Endothelial cell of hepatic sinusoid (primary cell): ENCODE measurements at regions not wholly inside any gene's neighbourhood (a gene's known extent, or its start where the extent isn't known, plus 50 kb on each side); places are given as distances from the start of the nearest gene placed in this dataset.

ENCODE experiments used
- in situ Hi-C: cut with HindIII; loops from 2 replicates; pipeline ENCODE4 v1.10.0; 2017; ENCODE audit warnings: low sequenced_read_pairs

GRCh38 chr21:16532840-16533239 is 803.1 kb downstream of the USP25 start:
- in situ Hi-C loops = no loop called here

DNA sequence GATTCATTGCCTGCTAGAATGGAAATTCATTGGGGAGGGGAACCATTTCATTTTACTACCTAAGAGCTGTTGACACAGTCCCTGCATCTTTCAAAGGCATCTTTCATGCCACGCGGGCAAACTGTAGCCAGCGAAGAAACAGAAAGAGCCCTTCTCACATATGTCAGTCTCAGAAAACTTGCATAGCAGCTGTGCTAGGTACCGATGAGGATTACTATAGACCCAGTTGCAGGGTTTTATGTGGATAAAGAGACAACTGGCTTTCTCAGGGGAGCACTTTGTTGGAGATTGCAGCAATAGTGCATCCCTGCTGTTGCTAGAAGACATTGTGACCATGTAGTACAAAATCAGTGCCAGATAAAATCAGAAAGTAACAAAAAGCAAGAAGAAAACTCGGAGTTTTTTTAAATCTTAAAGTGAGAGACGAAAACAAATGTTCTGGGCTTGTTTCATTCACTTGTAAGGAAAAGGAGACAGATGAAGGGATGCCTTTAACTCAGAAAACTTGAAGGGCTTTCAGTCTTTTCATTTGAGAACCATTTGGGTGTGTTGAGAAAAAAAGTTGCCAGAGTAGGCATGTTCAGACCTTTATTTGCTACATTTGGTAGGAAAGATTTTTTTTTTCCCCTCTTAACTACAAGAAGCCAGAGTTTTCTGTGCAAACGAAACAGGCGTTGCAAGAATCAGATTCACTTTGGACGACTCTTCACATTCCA is 804.1 kb downstream of the USP25 start:
- in situ Hi-C loops = no loop called here

DNA sequence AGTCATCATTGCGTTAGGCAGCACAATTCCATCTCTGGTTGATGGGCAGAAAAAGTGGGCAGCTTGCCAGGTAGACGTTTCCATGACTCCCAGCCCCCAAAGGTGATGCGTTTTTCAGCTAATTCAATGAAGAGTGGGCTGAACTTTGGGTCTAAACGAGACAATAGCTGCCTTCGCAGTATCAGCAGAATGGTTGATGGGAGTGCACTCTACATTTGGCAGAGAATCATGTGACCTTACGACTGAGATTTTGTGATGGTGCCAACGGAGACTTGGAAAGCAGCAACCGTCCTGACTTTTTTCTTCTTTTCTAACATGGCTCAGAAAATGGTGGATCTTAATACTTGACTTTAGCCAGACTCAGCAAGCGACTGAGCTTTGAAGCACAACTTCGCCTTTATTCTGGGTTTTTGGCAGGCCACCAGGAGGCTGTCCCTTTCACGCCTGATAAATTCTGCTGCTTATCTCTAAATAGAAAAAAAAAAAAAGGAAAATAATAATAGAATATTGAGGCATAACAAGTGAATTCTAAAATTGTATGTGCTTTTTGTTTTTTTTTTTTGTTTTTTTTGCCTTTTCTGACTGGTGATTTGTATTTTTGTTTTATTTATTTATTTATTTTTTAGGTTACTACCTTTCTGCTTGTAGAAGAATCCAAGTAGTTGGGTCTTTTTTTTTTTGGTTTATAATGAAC is 804.8 kb downstream of the USP25 start:
- in situ Hi-C loops = loop anchor here (5.0 kb wide), 1 partner anchor 62 kb away; no protein-coding TSS in a partner anchor

DNA sequence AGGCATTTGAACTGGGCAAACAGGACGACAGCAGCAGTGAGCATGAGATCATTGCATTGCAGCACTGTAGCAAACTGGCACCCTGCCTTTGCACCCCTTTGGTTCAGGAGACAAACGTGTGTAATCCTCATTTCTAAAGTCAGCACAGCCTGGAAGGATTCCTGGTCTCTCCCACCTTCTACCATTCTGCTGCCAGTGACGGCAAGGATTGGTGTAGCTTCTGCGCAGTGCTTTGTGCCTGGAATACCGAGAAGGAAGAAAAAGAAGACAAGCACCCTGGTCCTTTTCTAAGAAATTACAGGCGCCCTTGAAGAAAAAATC is 805.3 kb downstream of the USP25 start:
- in situ Hi-C loops = loop anchor here (5.0 kb wide), 1 partner anchor 63 kb away; no protein-coding TSS in a partner anchor

DNA sequence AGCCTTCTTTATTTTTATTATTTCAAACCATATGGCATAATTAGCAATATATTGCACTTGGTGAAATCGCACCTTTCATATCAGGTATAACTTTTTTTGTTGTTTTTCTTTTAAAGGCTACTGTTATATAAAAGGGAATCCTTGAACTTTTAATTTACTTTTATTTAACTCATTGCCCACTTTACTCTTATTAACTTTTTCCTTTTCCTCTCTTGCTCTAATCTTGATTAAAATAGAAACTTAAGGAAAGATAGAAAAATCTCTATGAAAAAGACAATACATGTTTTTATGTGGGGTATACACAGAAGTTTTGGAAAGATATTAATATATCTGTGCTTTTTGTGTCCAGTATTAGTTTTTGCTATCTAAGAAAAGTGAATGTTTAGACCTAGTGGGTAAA is 805.8 kb downstream of the USP25 start:
- in situ Hi-C loops = loop anchor here (5.0 kb wide), 1 partner anchor 63 kb away; no protein-coding TSS in a partner anchor

DNA sequence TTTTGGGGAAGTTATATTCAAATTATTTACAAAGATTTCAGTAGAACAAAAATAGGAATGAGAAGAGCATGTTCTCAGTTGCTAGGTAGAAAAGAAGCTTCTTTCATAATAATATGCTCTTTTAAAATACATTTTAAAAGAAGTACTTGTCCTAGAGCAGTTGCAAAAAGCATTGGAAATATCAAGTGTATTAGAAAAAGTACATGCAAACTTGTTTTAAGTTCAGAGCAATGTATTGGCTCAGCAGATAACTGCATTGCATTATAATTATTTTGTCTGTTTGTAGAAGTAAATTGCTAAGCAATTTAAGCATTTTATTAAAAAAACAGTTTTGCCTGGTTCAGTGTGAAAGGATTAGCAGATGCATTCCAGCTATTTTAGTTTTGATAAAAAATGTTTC is 806.4 kb downstream of the USP25 start:
- in situ Hi-C loops = loop anchor here (5.0 kb wide), 1 partner anchor 64 kb away; no protein-coding TSS in a partner anchor

DNA sequence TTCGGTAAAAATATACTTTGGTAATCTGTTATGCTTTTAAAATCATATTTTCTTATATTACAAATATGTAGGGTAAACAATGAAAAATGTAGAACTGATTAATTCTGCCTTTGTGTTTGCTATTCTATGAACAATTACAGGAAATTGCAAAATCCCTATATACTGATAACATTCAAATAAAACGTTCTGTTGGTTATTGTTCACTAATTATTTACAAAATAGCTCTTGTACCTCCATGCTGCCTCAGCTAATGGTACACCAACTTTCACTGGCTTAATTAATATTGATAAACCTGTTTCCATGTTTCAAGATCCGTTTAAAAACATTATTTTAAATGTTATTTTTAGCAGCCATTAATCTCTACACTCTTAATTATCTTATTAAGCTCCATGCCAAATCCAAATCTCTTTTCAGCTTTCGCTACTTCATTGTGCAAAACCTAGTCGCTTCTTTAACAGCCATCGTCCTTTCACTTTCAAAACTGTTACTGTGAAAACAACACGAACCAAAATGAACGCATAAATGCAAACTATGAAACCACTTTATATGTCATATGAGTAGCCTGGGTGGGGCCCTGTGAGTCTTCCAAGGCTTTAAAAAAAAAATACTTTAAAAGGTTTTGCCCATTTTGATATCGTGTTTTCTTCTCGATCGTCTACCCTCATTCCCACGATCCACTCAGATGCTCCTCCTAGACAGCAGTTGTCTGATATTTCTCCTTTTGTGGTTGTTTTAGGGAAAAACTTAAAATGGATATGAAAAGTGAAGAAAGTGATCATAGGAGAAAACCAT is 807.1 kb downstream of the USP25 start:
- in situ Hi-C loops = loop anchor here (5.0 kb wide), 1 partner anchor 65 kb away; no protein-coding TSS in a partner anchor

GRCh38 chr21:16537501-16537900 is 807.7 kb downstream of the USP25 start:
- in situ Hi-C loops = loop anchor here (5.0 kb wide), 1 partner anchor 65 kb away; no protein-coding TSS in a partner anchor

DNA sequence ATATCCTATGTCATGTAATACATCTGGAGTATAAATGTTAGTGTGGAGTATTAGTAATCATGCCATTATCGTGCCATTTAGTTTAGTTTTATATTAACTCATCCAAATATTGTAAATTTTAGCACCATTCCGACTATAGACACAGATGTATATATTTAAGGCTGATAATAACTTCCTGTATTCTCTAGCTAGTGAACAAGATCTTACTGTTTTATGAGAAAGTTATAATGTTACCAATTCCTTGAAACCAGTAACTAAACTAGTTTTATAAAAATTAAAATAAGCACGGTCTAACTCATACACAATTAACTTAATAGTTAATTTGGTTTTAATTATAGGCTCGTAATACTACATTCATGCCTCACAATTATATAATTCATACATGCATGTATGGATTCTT is 808.6 kb downstream of the USP25 start:
- in situ Hi-C loops = loop anchor here (5.0 kb wide), 1 partner anchor 66 kb away; no protein-coding TSS in a partner anchor

- in situ Hi-C loops = loop anchor here (5.0 kb wide), 1 partner anchor 67 kb away; no protein-coding TSS in a partner anchor
These were observed 809.2 kb downstream of the USP25 start for GRCh38 chr21:16538936-16539440.

DNA sequence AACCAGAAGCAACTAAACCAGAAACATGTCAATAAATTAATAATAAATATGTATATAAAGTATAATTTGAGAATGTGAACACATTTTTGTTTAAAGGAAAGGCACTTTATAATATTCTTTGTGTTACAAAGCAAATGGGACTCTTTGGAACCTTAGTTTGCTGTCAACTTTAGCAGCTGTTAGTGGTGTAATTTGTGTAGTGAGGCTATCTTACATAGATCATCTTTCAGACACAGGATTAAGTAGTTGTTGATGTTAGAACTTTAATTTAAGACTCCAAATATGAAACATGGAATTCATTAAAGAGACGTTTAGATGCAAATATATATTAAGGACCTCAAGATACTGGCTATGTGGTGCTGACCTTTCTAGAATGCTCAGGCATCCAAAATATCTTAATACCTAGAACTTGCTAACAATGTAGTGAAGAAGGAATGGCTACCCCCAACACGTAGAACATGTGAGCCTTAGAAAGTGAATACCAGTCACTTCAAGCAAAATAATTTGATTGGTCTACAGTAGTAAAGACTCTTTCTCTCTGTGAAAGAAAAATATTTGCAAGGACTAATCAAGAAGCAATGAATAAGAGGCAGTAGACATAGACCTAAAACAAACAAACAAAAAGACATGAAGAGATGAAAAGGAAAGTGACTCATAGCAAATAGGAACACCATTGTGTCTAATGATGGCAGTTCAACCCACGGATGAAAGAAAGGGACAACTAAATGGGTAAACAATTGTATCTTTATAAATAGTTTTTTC is 811.4 kb downstream of the USP25 start:
- in situ Hi-C loops = no loop called here

DNA sequence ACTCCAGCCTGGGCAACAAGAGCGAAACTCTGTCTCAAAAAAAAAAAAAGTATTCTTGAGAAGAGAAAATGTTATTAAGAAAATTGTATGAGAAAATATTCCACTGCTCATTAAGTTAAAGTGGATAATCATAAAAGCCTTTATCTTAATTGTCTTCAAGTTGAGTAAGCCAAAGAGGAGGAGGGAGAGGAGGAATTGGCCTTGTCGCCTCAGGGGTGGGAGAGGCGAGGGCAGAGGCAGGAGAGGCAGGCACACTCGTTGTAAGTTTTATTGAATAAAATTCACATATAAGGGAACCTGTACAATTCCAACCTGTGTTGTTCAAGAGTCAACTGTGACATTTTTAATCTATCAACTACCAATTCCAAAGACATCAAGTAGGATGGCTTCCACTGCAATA is 820.3 kb downstream of the USP25 start:
- in situ Hi-C loops = no loop called here

GRCh38 chr21:16550917-16551741 is 821.3 kb downstream of the USP25 start:
- in situ Hi-C loops = no loop called here

- in situ Hi-C loops = no loop called here
These were observed 823.1 kb downstream of the USP25 start for GRCh38 chr21:16552880-16553279.

DNA sequence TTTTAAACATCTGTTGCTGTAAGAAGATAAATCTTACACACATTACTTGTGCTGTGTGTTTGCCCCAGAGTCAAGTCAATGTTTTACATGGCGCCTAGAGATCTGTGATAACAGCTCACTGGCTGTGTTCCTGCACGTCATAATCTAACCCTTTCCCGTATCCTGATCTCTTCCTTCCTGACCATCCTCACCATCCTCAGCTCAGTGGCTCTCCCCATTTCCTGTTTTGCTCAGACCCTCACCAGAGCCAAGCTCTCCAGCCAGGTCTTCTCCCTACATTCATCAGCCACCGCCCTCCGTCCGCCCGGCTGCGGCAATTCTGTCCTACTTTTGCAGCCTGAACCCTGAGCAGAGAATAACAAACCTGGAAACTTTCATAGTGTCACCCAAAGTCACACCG is 824.7 kb downstream of the USP25 start:
- in situ Hi-C loops = no loop called here

- in situ Hi-C loops = no loop called here
These were observed 833.3 kb downstream of the USP25 start for GRCh38 chr21:16563116-16563515.

DNA sequence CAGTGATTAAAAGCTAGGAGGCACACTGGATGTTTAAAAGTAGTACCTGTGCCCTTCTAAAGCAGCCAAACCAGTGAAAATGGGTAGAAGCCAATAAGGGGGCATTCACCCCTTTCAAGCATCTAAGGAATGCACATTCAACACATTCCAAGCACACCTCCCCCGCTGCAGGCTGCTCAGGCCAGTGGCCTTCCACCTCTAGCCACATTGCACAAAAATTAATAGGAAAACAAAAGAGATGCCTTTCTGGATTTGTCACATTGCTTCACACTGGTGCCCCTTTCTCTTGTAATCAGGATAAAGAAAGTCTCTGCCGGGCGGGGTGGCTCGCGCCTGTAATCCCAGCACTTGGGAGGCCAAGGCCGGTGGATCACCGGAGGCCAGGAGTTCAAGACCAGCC is 834.0 kb downstream of the USP25 start:
- in situ Hi-C loops = no loop called here

- in situ Hi-C loops = no loop called here
These were observed 838.5 kb downstream of the USP25 start for GRCh38 chr21:16568244-16568643.

DNA sequence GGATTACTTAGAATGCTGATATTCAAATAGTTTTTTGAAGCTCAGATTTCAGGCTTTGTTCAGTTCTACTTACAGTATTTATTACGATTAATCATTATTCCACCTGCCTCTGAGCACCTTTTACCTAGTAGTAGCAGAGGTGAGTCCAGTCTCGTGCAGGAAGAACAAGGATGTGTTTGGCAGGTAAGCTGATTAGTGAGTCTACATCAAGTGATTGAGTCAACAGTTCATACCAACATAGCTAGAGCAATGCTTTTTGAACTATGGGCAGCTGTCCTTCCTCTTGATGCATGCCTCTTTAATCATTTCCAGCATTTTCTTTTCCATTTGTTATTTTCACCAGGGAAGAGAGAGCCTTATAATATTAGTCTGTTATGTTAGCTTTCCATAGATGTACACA is 838.9 kb downstream of the USP25 start:
- in situ Hi-C loops = no loop called here

DNA sequence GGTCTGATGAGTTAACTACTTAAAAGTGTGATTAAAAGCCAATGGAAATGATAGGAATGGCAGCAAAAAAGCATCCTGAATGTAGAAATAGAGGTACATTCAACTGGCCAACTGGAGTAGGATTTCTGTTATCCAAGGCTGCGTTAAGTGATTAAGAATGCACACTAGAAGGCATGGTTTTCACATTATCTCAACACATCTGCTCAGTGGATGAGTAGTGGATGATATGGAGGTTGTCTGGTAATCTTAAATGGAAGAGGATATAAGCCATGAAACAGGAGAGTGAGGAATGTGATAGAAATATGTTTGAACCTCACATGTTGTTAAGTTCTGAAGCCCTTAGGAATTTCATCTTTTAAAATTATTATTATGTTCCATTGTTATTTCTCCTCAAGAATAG is 839.9 kb downstream of the USP25 start:
- in situ Hi-C loops = no loop called here
